GM19395 (cell line): ENCODE measurements at regions not wholly inside any gene's neighbourhood (a gene's known extent, or its start where the extent isn't known, plus 50 kb on each side); places are given as distances from the start of the nearest gene placed in this dataset.

ENCODE experiments used
- ATAC-seq: cut with Tn5 transposase; IDR thresholded peaks from one replicate; pipeline ENCODE4 v1.9.1; 2021; ENCODE audit warnings: mild to moderate bottlenecking, moderate library complexity; ENCODE audit not compliant: unreplicated experiment

DNA sequence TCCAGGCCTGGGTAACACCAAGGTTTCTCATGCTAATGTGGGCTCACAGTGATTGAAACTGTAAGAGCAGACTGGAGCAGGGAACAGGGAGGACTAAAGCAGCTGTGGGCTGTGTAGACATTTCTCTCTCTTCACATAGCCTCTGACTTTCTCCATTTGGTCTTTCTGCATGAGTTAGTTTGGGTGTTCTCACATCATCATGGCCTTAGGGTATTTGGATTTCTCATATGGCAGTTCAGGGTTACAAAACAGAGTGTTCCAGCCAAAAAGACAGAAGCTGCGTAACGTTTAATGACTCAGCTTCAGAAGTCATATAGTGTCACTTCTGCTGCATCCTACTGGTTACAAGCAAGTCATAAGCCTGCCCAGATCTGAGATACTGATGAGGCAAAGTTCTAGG, 52.0 kb upstream of the OSBPL8 start:
- no peak for ATAC-seq

DNA sequence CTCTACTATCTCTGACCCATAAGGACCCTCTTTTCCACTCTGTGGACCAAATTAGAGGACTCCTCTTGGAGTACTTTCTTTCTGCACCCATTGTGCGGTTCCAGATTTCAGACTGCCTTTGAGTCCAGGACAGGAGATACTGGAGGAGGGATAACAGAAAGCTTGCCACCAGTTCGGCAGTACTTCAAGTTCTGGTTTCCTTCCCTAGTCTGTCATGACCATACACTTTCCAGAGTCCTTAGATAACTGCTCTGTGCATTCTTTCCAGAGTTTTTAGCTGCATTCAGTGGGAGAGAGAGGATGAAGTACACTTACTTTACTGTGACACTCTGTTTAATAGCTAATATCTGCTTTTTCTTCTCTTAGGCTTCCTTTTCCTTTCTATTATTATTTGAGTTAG, 54.8 kb upstream of the OSBPL8 start:
- no peak for ATAC-seq

DNA sequence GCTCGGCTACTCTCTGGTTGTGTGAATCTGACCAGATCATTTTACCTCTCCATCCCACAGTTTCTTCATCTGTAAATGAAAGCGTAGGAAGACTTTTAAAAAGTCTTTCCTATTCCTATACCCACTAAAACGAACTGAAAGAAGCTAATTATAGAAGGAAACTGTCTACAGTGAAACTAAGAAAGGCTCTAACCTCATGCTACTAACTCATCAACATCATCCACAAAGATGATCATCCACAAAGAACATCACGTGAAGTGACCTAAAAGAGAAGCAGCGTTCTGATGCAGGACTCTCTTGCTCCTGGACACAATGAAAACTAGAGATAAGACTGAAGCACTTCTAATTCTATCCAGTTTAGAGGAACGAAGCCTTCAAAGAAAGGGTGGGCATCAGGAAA, 58.5 kb upstream of the OSBPL8 start:
- ATAC-seq, result no peak

DNA sequence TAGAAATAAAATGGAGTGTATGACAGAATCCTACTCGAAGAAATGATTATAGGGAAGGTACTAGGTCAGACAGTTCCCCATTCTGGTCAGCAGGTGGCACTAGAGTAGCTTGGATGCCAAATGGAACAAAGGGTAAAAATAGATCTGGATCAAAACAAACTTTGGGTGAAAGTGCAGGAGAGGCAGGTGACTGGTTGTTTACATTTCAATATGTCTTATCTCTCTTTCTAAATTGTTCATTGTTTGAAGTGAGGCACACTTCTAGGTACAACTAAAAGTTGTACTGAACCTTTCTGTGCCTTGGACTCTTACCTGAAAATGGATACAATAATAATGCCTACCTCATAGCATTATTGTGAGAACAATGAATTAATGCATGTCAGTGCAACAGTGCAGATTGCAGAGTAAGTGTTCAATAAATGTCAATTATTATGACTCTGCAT, 62.0 kb upstream of the OSBPL8 start:
- peak; percentile 83 for ATAC-seq

DNA sequence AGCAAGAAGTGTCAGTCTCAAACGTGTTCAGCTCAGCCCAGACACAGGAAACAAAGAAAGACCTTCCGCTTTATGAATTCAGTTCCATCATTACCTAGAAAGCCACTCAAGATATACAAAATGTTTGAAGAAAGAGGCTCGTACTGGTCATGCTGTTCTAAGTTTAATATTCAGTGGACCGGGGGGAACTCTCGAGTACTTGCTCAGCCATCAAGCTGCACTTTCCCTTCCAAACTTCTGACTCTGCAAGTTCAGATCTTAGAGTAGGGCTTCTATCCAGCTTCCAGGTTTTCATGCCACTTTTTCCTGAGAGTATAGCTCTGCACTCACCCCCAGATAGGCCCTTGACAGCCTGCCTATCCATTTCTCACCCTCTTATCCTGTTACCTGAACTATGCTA, 62.8 kb upstream of the OSBPL8 start:
- ATAC-seq, result no peak

DNA sequence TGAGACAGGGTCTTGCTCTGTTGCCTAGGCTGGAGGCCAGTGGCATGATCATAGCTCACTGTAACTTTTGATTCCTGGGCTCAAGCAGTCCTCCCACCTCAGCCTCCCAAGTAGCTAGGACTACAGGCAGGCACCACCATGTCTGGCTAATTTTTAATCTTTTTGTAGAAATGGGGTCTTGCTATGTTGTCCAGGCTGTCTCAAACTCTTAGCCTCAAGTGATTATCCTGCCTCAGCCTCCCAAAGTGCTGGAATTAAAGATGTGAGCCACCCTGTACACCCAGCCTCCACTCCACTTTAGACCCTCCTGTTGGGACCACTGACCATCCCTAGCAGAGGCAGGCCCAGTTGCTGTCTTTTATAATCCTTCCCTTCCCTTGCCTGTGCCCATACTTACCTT, 63.3 kb upstream of the OSBPL8 start:
- no peak for ATAC-seq

DNA sequence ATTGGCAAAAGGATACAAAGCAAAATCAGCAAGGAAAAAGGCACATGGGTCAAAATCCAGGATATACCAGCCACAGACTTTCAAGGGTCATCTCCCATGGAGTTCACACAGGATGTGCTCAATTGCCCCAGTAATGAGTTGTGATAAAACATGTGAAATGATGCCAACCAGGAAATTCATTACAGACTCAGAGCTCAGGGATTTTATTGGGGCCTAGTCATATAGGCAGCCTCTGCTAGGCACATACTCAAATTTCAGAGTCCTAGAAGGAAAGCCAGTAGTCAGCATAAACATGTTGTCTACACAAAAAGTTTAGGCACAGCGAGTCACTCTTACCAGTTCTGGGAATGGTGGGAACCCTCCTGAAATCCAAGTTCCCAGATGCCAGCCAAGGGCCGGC, 64.4 kb upstream of the OSBPL8 start:
- no peak for ATAC-seq

DNA sequence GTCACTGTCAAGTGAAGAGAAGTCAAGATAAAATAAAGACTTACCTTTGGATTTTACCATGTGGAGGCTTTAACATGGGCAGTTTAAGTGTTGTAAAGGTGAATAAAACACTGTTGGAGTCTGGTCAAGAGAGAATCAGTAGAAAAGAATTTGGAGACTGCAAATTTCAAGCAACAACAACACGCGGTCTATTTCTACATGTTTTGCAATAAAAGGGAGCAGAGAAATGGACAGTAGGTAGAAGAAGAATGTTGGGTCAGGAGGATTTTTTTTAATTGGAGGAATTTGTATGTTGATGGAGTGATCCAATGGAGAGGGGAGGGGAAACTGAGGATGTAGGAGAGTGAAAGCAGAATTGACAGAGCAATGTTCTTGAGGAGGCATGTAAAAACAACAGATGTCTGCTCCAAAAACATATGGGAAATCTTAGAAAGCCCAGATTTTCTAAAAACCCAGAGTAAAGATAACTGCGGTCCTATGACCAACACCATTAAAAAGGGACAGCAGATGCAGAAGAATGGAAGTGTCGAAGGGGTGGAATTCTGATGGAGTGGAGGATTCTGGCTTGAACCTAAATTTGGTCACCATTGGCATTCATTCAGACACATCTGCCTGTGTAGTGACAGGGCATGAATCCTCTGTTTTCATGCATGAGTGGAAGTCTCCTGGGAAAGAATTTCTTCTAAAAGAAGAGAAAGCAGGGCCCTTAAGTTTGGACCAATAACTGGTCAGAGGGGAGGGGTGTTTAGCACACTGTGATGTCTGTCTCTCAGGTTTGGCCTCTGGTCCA, 68.0 kb upstream of the OSBPL8 start:
- ATAC-seq, result no peak

DNA sequence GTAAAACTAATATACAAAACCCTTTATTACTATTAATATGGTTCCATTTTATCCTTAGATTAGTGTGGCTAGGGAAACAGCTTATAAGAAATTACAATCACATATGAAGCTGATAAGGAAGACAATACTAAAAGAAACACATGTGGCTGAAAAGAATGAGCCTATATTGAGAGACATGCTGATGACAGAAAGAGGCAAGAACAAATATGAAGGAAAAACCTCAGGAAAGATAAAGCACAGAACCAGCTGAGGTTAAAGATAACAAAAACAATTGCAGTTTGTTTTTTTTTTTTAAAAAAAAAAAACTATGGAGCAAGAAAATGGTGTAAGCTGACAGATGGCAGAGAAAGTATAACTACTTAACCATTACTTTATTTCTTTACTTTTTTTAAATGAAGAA, 69.2 kb upstream of the OSBPL8 start:
- no peak for ATAC-seq

DNA sequence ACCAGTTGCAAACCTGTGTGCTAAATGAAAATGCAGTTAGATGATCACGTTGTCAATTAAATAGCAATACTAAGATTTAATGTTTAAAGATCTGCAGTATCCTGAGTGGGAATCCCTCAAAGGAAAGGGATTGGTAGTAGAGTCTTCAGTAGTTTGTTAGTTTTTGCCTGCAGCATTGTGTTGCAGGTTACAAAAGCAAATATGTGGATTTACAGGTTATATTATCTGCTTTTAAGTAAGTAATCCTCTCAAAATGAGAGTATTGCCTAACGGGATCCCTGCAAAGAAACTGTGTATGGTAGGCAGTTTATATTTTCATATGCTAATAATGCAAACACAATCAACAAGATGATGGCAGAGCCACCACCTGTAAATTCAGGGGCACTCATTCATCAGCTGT, 72.2 kb upstream of the OSBPL8 start:
- no peak for ATAC-seq

DNA sequence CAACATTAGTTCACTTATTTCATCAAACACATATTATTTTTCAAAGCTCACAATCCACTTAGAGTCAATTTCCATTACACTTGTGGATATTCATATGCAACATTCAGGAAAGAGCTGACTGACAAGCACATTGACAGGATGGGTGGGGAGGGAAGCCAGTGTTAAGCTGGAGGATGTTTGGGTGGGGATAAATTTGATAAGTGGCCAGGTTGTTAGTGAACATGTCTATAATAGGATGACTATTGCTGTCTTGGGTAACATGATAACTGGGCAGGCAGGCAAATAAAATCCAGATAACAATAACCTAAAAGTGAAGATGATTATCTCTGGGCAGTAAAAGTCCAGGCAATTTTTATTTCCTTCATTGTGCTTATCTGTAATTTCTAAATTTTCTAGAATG, 73.8 kb upstream of the OSBPL8 start:
- no peak for ATAC-seq

DNA sequence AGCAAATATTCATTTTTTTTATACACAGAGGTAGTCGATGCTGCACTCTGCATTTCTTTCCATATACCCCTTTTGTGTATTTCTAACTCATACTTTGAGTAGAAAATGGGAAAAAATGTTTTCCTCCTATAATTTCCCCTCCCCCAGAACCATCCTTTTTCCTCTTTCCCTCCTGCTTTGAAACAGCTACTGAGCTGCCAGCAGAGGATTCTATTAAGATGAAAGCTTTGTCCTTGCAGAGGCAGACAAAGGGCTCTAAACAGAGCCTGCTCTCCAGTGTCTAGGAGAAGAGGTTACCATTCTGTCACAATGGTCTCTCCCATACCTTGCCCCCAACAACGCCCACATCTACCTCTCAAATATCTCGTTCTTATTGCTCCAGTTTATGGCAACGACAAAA, 74.6 kb upstream of the OSBPL8 start:
- ATAC-seq, result no peak

DNA sequence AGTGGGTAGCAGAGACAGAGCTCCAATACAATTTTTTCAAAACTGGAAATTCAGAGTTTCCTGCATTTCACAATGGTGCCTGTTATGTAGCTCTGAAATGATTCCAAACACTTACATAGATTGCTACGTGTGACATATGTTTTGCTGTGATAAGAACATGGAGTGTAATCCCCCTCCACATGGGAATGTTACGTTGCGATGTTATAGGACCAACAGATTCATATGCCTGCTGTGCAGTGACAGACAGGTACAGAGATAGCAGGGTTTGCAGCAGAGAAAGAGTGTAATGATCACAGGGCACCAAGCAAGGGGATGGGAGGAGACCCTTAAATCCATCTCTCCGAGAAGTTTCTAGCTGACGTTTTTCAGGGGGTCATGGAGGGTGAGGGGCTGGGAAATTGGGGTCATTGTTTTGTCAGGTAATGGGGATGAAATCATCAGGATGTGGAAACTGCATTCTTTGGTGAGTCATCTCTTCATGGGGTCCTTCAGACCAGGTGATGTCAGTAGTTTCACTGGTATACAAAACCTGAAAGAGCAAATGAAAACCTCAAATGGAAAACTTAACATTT, 76.6 kb upstream of the OSBPL8 start:
- ATAC-seq, result no peak

DNA sequence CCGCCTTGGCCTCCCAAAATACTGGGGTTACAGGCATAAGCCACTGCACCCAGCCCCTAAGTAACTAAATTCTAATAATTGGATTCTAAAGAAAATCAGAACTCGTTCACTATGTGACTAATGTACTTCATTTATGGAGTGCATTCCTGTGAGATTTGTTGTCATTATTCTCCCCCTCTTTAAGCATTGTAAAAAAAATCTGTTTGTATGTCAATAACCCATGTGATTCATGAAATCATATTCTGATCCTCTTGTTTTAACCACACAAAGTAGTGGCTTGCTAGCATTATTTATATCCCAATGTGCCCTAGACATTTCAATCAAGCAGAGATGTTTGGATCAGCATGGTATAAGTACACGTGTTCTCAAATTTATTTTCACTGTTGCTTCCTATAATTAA, 78.2 kb upstream of the OSBPL8 start:
- ATAC-seq, result no peak

DNA sequence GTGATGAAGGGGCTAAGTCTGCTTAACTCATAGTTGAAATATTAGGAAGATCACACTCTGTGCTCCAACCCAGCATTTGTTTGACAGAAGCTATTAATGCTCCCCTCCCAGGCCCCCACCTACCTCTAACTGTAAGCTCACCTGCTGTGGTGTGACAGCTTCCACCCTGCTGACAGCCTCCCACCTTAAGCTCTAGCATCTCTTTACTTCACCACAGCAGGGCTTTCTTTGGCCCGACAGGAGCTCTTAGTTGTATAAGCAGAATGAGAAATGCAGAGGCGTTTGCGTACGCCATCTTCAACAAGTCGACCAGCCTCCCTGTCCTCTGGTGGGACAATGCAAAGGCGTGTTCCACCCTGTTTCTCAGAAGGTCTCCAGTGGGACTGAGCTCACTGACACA, 80.1 kb upstream of the OSBPL8 start:
- no peak for ATAC-seq

DNA sequence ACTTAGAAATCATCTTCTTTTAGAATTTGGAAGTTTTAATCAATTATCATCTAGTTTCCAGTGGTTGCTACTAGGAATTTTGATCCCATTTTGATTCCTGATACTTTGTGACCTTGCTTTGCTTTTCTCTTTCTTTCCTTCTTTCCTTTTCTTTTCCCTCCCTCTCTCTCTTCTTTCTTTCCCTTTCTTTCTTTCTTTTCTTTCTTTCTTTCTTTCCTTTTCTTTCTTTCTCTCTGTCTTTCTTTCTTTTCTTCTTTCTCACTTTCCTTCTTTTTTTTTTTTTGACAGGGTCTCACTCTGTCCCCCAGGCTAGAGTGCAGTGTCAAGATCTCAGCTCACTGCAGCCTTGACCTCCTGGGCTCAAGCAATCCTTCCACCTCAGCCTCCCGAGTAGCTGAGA, 81.5 kb upstream of the OSBPL8 start:
- no peak for ATAC-seq

DNA sequence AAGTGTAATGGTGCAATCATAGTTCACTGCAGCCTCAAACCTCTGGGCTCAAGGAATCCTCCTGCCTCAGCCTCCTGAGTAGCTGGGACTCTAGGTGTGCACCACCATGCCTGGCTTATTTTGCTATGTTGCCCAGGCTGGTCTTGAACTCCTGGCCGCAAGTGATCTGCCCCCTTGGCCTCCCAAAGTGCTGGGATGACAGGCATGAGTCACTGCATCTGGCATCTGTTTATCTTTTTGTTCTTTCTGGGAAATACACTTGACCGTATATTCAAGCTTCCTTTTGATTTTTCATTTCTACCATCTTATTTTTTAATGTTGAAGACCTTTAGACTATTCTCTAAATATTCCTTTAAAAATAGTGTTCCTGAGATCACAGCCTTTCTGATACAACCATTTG, 82.4 kb upstream of the OSBPL8 start:
- ATAC-seq, result no peak

DNA sequence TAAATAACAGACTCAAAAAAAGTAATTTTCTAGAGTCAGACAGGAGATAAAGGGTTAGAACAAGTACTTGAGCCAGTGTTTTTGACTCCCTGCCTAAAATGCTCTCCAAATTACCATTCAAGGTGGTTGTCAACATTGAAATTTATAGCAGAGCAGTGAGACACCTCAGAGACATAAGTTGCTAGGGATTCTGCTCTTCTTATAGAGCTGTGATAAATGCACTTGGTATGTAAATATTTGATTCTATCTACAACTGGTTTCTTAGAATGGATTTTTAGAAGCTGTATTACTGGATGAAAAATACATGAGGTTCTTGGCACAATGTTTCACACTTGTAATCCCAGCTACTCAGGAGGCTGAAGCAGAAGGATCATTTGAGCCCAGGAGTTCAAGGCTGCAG, 83.9 kb upstream of the OSBPL8 start:
- no peak for ATAC-seq

DNA sequence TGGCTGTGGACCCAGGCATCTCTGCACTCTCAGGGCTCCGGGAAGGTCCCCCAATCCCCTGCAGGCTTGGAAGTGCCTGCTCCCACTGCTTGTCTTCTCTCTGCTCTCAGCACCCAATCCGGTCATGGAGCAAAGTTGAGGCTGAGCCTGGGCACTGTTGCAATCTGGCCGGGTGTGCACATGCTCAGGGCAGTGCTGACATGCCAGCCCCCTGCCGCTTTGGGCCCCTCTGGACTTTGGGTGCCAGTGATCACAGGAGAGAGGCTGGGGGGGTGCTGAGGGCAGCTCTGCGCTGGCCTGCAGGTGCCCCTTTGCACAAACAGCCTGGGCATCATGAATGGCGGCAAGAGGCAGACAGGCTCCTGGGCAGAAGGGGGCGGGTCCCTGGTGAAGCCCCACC, 85.4 kb upstream of the OSBPL8 start:
- ATAC-seq, result no peak

DNA sequence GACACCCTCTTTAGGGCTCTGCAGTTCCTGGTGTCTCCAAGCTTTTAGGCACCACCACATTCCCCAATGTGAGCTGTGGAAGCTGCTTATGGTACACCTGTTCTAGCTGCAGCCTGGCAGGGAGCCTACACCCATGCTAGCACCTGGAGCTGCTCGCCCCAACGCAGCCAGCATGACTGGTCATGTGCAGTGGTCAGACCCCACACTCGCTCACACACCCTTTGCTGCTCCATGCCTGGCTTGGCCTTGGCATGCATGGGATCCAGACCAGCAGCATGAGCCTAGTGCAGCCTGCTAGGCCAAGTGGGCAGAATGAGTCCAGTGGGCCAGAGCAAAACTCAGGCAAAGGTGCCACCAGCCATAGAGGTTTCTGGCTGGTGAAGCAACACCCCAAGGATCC, 86.4 kb upstream of the OSBPL8 start:
- ATAC-seq, result no peak

DNA sequence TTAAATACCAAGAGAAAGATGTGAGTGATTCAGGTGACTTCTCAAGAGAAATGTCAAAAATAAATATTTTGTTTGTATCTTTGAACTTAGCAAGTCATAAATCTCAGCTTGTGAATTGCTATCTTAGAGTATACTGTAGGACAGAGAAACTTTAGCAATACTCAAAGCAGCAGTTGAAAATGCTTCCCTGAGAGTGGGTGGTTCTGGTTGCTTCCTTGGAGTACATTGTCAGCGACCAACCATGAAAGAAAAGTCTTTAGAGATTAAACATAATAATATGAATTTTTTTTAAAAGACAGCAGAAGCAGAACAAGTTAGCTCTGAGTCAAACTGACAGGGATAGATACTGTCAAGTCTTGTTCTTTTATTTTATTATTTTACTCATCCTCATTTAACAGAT, 86.8 kb upstream of the OSBPL8 start:
- ATAC-seq, result no peak

DNA sequence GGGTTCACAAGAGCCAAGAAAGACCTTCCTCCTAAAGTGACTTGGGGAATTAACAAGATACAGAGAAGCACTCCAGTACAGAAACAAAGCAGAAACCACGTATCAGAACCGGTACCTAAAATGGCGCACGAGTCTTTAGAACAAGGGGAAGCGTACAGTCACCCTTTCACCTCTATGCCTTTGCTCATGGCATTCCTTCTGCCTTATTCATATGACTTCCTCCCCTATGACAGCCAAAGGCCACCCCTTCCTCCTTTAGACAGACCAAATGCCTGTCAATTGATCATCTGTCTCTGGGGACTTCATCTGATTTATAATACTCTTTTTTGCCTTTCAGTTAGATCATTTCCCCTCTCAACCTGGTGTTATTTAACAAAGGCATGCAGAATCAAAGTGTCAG, 89.5 kb upstream of the OSBPL8 start:
- ATAC-seq, result no peak

DNA sequence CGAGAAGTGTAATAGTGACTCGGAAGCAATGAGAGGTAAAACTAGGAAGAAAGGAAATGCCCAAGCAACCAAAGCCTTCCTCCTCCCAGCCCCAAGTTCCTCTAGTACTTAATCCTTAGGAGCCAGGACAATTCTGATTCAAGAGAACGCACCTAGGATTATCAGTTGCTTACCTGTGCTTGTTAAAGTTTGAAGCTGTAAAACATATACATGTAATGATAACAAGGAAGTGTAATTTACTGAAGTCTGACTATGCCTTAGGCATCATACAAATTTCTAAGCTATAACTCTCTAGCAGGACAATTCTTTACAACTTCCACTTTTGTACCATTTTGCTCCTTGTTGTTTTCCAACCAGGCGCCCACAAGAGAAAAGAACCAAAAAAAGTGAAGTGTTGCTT, 92.8 kb upstream of the OSBPL8 start:
- no peak for ATAC-seq
